Muscle of arm (tissue), 1 donor: ENCODE measurements at regions not wholly inside any gene's neighbourhood (a gene's known extent, or its start where the extent isn't known, plus 50 kb on each side); places are given as distances from the start of the nearest gene placed in this dataset.

Source experiments
- DNase-seq: peaks from one replicate; pipeline ENCODE4 v3.0.0-alpha.2; 2013

GRCh38 chr13:74485757-74486156, 351.6 kb upstream of the KLF12 start:
- DNase-seq: no peak

DNA sequence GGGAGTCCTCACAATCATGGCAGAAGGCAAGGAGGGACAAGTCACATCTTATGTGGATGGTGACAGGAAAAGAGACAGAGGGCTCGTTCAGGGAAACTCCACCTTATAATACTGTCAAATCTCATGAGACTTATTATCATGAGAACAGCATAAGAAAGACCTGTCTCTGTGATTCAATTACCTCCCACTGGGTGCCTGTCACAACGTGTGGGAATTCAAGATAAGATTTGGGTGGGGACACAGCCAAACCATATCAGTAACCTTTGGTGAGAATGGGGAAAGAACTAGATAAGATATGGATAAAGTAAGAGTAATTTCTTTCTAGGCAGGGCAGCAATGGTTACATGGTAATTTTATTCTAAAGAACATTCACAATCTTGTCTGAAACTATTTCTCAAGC, 344.9 kb upstream of the KLF12 start:
- no peak for DNase-seq

DNA sequence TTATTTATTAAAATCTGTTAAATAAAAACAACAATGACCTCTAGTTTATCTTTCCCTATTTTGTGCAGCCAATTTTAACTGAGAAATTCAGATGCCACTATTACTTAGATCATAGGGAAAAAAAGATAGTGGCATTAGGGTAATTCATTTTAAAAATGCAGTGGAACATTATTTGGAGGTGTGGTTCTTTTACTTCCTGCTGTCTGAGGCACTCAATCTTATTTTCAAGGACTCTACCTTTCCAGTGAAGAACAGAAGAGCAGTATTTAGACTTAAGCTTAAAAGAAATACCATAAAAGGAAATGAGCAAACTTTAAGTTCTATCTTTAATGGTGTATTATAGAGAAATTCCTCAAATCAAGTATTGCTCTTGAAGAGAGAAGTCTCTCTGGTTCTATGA, 342.6 kb upstream of the KLF12 start:
- DNase-seq: no peak

- no peak for DNase-seq
These were observed 342.2 kb upstream of the KLF12 start for GRCh38 chr13:74476365-74476764.

DNA sequence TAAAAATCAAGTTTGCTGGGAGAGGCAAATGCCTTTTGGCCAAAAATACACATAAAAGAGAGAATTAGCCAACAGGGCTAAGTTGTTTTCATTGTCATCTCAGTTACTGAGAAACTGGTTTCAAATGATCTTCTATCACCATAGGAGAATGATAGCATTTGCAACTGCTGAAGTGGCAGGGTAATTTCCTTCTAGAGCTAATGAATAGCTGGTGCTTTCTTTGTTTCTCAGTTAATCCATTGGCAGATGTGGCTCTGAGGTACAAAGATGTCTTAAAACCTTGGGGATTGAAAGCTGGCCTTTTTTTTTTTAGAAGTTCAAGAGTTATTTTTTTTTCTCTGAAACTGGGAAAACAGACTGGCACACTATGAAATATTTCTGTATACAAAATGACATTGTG, 332.7 kb upstream of the KLF12 start:
- no peak for DNase-seq

DNA sequence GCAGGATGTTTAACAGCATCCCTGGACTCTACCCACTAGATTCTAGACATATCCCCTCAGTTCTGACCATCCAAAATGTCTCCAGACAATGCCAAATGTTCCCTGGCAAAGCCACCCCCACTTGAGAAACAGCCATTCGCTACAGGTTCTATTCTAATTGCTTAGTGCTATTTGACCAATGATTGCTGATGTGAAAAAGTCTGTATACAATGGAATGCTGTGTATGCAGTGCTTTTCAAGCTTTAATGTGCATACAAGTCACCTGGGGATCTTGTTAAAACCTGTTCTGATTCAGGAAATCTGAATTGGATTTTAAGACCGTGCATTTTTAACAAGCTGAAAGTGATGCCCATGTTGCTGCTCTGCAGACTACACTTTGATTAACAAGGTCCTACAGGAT, 331.8 kb upstream of the KLF12 start:
- DNase-seq: no peak

DNA sequence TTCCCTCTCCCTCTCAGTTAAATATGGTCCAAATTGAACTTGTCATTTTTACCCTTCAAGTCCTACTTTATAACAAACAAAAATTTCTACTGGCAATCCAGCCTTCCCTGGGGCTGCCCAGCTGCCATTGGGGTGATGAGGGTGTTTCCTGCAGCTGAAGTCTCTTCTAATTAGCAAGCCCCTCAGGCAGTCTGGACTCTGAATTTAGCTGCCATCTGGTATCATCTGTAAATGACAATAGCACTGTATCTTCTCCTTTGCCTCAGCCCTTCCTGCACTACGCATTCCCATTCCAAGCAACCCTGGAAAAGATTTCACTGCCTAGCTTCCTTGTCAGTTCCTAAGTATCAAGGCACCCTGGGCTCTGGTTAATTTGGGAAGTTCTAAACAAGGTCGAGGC, 331.1 kb upstream of the KLF12 start:
- no peak for DNase-seq

- DNase-seq: peak; percentile 78
These were observed 330.5 kb upstream of the KLF12 start for GRCh38 chr13:74464670-74465069.

DNA sequence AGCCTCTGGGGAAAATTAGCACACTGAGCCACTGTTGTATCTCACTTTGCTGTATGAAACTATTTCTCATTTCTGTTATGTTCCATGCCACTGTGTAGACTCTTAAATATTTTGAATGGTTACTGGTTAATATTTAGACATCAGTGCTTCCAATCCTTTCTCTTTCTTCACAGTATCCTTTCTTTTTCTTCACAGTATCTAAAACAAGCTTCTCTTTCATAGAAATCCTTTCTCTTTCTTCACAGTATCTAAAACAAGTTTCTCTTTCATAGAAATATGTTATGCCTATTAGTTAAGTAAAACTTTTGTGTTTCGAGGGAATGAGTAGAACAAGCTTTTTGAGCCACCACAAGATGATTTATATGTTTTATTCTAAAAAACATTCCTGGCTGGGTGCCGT, 326.8 kb upstream of the KLF12 start:
- DNase-seq: no peak

DNA sequence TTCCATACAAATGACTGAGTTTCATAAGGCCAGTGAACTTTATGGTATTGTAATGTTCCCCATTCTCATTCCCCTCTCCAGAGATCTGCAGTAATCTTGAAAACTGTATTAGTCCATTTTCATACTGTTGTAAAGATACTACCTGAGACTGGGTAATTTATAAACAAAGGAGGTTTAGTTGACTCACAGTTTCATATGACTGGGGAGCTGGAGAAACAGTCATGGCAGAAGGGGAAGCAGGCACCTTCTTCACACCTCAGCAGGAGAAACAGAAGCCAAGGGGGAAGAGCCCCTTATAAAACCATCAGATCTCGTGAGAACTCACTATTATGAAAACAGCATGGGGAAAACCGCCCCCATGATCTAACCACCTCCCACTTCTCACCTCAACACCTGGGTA, 318.7 kb upstream of the KLF12 start:
- no peak for DNase-seq

GRCh38 chr13:74452176-74452575, 318.0 kb upstream of the KLF12 start:
- DNase-seq: no peak

GRCh38 chr13:74450964-74451363, 316.8 kb upstream of the KLF12 start:
- no peak for DNase-seq

DNA sequence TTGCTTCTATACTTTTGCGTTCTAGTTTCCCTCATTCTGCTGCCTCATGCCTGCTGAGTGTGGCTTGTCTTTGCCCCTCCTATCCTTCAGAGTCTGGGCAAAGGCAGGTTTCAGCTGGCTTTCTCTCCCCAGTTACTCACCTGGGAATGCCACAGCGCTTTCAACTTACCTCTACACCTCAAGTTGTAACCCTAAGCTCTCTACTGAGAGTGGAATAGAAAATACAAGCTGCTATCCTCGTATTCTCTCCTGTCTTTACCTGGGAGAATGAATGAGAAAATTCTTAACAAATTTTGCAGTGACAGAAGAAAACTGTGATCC, 316.3 kb upstream of the KLF12 start:
- no peak for DNase-seq

DNA sequence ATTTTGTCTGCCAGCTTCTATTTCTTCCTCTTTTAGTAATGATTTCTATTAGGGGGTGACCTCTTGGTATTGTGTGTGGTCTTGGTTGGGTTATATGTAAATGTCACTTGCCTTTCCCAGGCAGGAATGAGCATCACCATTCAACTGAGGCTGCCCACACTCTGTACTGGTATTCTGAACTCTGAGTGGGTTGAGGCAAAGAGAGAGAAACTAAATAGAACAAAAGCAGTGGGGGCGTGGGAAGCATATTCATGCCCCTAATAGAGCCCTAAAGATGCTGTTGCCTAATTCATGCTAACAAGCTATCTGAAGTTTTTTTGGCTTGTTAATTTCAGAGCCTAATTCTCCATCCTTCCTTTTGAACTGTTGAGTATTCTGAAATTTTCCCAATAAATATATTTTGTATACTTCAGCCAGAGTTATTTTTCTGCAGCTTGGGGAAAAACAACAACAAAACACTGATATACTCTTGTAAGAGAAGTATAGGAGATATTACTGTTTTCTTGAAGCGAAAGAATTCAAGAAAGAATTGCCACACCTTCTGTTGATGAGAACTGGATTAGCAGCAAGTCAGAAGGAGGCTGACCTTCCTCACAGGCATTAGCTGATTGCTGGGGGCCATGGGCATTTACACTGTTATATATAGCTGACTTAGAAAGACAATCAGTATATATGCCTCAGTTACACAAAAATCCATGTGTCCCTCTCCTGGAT, 315.8 kb upstream of the KLF12 start:
- DNase-seq: no peak

DNA sequence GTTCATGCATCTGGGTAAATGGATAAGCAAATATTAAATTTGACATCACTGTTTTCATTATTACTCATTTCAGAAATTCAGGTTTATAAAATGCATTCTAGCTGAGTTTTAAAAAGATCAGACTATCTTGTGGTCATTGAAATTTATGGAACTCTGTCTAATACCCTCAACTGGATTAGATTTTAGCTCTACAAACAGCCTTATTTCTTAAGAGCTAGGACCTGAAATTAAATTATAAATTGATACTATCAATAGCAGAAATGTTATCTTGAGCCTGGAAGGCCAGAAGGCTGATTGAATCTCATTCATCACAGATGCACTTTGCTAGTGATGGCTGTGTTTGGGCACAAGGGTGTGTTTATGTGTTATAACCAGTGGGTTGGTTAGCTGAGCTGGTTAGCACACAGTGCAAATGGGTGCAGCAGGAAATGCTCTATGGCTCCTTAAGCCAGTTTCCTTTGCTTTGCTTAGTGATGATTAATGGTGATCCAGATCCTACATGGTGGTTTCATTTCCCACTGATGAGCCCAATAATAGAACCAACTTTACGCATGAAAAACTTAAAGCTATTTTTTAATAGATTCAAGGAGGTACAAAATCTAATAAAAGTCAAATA, 310.8 kb upstream of the KLF12 start:
- no peak for DNase-seq

DNA sequence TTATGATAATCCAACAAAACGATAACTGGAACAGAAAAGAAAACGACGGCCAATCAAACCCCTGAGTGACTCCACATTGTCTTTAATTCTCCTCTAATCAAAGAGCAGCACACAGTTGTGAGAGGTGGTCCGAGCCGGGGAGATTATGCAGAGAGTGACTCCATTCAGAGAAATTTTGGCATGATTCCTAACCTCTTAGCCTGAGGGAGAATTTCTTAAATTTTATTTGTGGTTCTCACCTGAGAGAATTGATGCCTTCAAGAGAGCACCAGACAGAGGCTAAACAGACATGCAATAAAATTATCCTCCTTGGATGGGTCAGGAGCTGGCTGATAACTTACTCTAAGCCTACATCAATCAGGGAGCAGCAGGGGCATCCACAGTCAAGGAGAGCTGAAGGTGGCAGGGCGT, 310.0 kb upstream of the KLF12 start:
- peak; percentile 45 for DNase-seq

- peak; percentile 83 for DNase-seq
These were observed 309.4 kb upstream of the KLF12 start for GRCh38 chr13:74443631-74444030.

GRCh38 chr13:74442751-74443150, 308.5 kb upstream of the KLF12 start:
- no peak for DNase-seq

DNA sequence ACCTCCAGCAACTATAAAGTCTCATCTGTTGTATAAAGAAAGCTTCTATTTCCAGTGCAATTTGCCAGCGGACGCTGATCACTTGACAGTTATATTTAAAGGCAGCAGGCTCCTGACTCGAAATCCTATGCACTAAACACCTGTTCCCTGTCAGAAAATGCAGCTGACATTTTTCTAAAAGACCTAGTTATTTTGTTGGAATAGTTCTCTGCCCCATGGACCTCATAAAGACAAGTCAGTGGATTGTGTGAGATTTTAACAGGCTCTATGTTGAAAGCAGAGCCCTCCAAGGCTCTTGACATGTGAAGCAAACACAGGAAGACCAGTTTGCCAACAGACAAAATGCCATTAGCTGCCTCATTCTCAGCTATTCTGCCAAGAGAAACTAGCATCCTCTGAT, 304.7 kb upstream of the KLF12 start:
- DNase-seq: peak; percentile 27

DNA sequence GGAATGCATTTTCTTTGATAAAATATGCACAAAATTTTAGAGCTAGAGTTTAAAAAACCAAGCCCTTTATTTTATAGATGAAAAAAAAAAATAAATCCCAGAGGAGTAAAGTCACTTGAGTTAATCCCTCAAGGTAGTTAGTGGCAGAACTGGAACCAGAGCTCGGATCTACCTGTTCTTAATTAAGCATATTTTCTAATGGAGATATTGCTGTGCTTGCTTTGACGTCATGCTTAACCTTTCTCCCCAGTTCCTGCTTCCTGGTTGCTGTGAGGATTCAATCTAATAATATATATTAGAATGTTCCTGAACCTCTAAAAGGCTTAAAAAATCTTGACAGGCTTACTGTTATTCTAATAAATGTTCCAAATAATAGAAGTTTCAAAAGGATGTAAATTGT, 300.6 kb upstream of the KLF12 start:
- DNase-seq: no peak

- DNase-seq: no peak
These were observed 290.3 kb upstream of the KLF12 start for GRCh38 chr13:74424455-74424854.

DNA sequence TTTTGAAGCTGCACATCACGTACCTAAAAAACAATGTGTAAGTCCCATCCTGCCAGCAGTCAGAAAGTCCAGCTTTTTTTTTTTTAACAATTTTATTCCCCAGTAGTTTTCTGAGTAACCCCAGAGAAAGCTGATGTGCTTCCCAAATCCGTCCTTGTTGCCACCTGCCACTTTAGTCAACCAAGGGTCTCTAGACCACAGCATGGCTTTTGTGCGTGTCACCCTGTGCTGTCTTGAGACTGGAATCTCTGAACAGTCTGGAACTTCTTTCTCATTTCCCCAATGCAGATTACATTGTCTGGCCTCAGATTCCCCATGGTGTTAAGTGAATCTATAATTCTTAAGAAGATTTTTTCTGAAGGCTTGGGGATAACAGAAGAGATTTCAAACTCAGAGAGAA, 289.2 kb upstream of the KLF12 start:
- DNase-seq: no peak

GRCh38 chr13:74414458-74414857, 280.3 kb upstream of the KLF12 start:
- DNase-seq: no peak

DNA sequence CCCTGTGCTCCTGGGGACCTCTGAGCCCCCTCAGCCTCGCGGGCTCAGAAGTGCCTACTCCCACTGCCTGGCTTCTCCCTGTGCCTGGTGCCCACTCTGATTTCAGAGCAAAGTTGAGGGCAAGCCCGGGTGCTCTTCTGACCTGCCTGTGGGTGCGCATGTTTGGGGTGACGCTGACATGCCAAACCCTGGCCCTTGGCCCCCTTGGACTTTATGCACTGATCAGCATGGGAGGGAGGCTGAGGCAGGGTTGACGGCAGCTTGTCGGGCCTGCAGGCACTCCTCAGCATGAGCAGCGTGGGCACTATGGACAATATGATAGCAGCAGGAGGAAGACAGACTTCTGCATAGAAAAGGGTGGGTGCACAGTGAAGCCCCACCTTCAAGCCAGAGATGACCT, 279.3 kb upstream of the KLF12 start:
- no peak for DNase-seq
